ENCODE measurements at regions not wholly inside any gene's neighbourhood (a gene's known extent, or its start where the extent isn't known, plus 50 kb on each side); places are given as distances from the start of the nearest gene placed in this dataset.

- Histone ChIP-seq H3K9ac (ENCODE audit: low read depth, low read length) (no peak overlapping the region), H3K4me1 (ENCODE audit: control insufficient read depth, insufficient read depth, low read length) (no peaks in the 10 kb centered on the region), H3K9me3 (ENCODE audit: control insufficient read depth, insufficient read depth, low read length) (peaks cover 5% of the 10 kb centered on the region), H3K4me3 (ENCODE audit: low read depth, low read length) (no peak overlapping the region), H3K27me3 (ENCODE audit: control insufficient read depth, insufficient read depth, low read length) (no peaks in the 10 kb centered on the region), H3K36me3 (ENCODE audit: control insufficient read depth, insufficient read depth, low read length) (no peaks in the 10 kb centered on the region)
Measured at GRCh38 chr9:135326633-135327152, 152.9 kb upstream of the PPP1R26 start.

- no peak overlapping the region for H3K4me3 ChIP-seq (ENCODE audit: low read depth, low read length)
- no peak overlapping the region for H3K9ac ChIP-seq (ENCODE audit: low read depth, low read length)
- no peaks in the 10 kb centered on the region for H3K27me3 ChIP-seq (ENCODE audit: control insufficient read depth, insufficient read depth, low read length)
- no peaks in the 10 kb centered on the region for H3K36me3 ChIP-seq (ENCODE audit: control insufficient read depth, insufficient read depth, low read length)
- H3K4me1 ChIP-seq (ENCODE audit: control insufficient read depth, insufficient read depth, low read length) = no peaks in the 10 kb centered on the region
- H3K9me3 ChIP-seq (ENCODE audit: control insufficient read depth, insufficient read depth, low read length) = peaks cover 5% of the 10 kb centered on the region
Measured at GRCh38 chr9:135328485-135329417, 150.8 kb upstream of the PPP1R26 start.

- Histone ChIP-seq H3K27me3 (ENCODE audit: control insufficient read depth, insufficient read depth, low read length) (no peaks in the 10 kb centered on the region), H3K9me3 (ENCODE audit: control insufficient read depth, insufficient read depth, low read length) (peaks cover 5% of the 10 kb centered on the region), H3K36me3 (ENCODE audit: control insufficient read depth, insufficient read depth, low read length) (no peaks in the 10 kb centered on the region), H3K9ac (ENCODE audit: low read depth, low read length) (no peak overlapping the region), H3K4me3 (ENCODE audit: low read depth, low read length) (no peak overlapping the region), H3K4me1 (ENCODE audit: control insufficient read depth, insufficient read depth, low read length) (no peaks in the 10 kb centered on the region)
Measured at GRCh38 chr9:135329571-135330306, 149.8 kb upstream of the PPP1R26 start.

- Histone ChIP-seq H3K36me3 (ENCODE audit: control insufficient read depth, insufficient read depth, low read length) (no peaks in the 10 kb centered on the region), H3K9ac (ENCODE audit: low read depth, low read length) (no peak overlapping the region), H3K27me3 (ENCODE audit: control insufficient read depth, insufficient read depth, low read length) (no peaks in the 10 kb centered on the region), H3K4me1 (ENCODE audit: control insufficient read depth, insufficient read depth, low read length) (no peaks in the 10 kb centered on the region), H3K9me3 (ENCODE audit: control insufficient read depth, insufficient read depth, low read length) (peaks cover 5% of the 10 kb centered on the region), H3K4me3 (ENCODE audit: low read depth, low read length) (no peak overlapping the region)
Measured at GRCh38 chr9:135330307-135330631, 149.3 kb upstream of the PPP1R26 start.

- Histone ChIP-seq H3K27me3 (ENCODE audit: control insufficient read depth, insufficient read depth, low read length) (no peaks in the 10 kb centered on the region), H3K4me1 (ENCODE audit: control insufficient read depth, insufficient read depth, low read length) (no peaks in the 10 kb centered on the region), H3K4me3 (ENCODE audit: low read depth, low read length) (no peak overlapping the region), H3K9ac (ENCODE audit: low read depth, low read length) (no peak overlapping the region), H3K9me3 (ENCODE audit: control insufficient read depth, insufficient read depth, low read length) (peaks cover 5% of the 10 kb centered on the region), H3K36me3 (ENCODE audit: control insufficient read depth, insufficient read depth, low read length) (no peaks in the 10 kb centered on the region)
Measured at GRCh38 chr9:135330685-135331590, 148.6 kb upstream of the PPP1R26 start.

GRCh38 chr9:135332516-135332915 is 147.1 kb upstream of the PPP1R26 start:
- H3K27me3 ChIP-seq (ENCODE audit: control insufficient read depth, insufficient read depth, low read length) = no peaks in the 10 kb centered on the region
- H3K4me1 ChIP-seq (ENCODE audit: control insufficient read depth, insufficient read depth, low read length) = no peaks in the 10 kb centered on the region
- H3K9me3 ChIP-seq (ENCODE audit: control insufficient read depth, insufficient read depth, low read length) = peaks cover 1% of the 10 kb centered on the region
- H3K4me3 ChIP-seq (ENCODE audit: low read depth, low read length) = no peak overlapping the region
- no peak overlapping the region for H3K9ac ChIP-seq (ENCODE audit: low read depth, low read length)
- H3K36me3 ChIP-seq (ENCODE audit: control insufficient read depth, insufficient read depth, low read length) = no peaks in the 10 kb centered on the region

GRCh38 chr9:135332979-135333748 is 146.4 kb upstream of the PPP1R26 start:
- Histone ChIP-seq H3K27me3 (ENCODE audit: control insufficient read depth, insufficient read depth, low read length) (no peaks in the 10 kb centered on the region), H3K9me3 (ENCODE audit: control insufficient read depth, insufficient read depth, low read length) (no peaks in the 10 kb centered on the region)

GRCh38 chr9:135334953-135335460 is 144.6 kb upstream of the PPP1R26 start:
- Histone ChIP-seq H3K4me1 (ENCODE audit: control insufficient read depth, insufficient read depth, low read length) (peaks cover 11% of the 10 kb centered on the region), H3K27me3 (ENCODE audit: control insufficient read depth, insufficient read depth, low read length) (no peaks in the 10 kb centered on the region), H3K9ac (ENCODE audit: low read depth, low read length) (no peak overlapping the region), H3K9me3 (ENCODE audit: control insufficient read depth, insufficient read depth, low read length) (no peaks in the 10 kb centered on the region), H3K4me3 (ENCODE audit: low read depth, low read length) (no peak overlapping the region), H3K36me3 (ENCODE audit: control insufficient read depth, insufficient read depth, low read length) (no peaks in the 10 kb centered on the region)

More at GRCh38 chr9:135332979-135333748, 146.4 kb upstream of the PPP1R26 start:
- H3K4me3 ChIP-seq (ENCODE audit: low read depth, low read length) = no peak overlapping the region
- H3K9ac ChIP-seq (ENCODE audit: low read depth, low read length) = no peak overlapping the region
- no peaks in the 10 kb centered on the region for H3K36me3 ChIP-seq (ENCODE audit: control insufficient read depth, insufficient read depth, low read length)
- no peaks in the 10 kb centered on the region for H3K4me1 ChIP-seq (ENCODE audit: control insufficient read depth, insufficient read depth, low read length)

GRCh38 chr9:135335691-135336181 is 143.8 kb upstream of the PPP1R26 start:
- H3K9ac ChIP-seq (ENCODE audit: low read depth, low read length) = no peak overlapping the region
- no peaks in the 10 kb centered on the region for H3K36me3 ChIP-seq (ENCODE audit: control insufficient read depth, insufficient read depth, low read length)
- H3K4me1 ChIP-seq (ENCODE audit: control insufficient read depth, insufficient read depth, low read length) = peaks cover 16% of the 10 kb centered on the region
- no peak overlapping the region for H3K4me3 ChIP-seq (ENCODE audit: low read depth, low read length)
- H3K27me3 ChIP-seq (ENCODE audit: control insufficient read depth, insufficient read depth, low read length) = no peaks in the 10 kb centered on the region
- no peaks in the 10 kb centered on the region for H3K9me3 ChIP-seq (ENCODE audit: control insufficient read depth, insufficient read depth, low read length)

- Histone ChIP-seq H3K36me3 (ENCODE audit: control insufficient read depth, insufficient read depth, low read length) (no peaks in the 10 kb centered on the region), H3K27me3 (ENCODE audit: control insufficient read depth, insufficient read depth, low read length) (no peaks in the 10 kb centered on the region), H3K4me3 (ENCODE audit: low read depth, low read length) (no peak overlapping the region), H3K4me1 (ENCODE audit: control insufficient read depth, insufficient read depth, low read length) (peaks cover 18% of the 10 kb centered on the region), H3K9ac (ENCODE audit: low read depth, low read length) (no peak overlapping the region), H3K9me3 (ENCODE audit: control insufficient read depth, insufficient read depth, low read length) (no peaks in the 10 kb centered on the region)
Measured at GRCh38 chr9:135336722-135337527, 142.7 kb upstream of the PPP1R26 start.
